Upper lobe of left lung (tissue), 6 donors: ENCODE measurements at regions not wholly inside any gene's neighbourhood (a gene's known extent, or its start where the extent isn't known, plus 50 kb on each side); places are given as distances from the start of the nearest gene placed in this dataset.

Source experiments
- ATAC-seq, 2 donors: fragments of 200-7000 bp; cut with Tn5 transposase; one replicate each; pipeline ENCODE4 v1.9.1; 2022; ENCODE audit warnings: mild to moderate bottlenecking in 2 of 2, moderate library complexity in 2 of 2; ENCODE audit not compliant: low FRiP score in 2 of 2
- DNase-seq, 2 donors: peaks; one replicate each; pipeline ENCODE4 v3.0.0-alpha.2; 2019 to 2020
- H3K27ac ChIP-seq, 4 donors: fragments of 200-600 bp; sonication (generic); one replicate each; pipeline ENCODE4 v1.5.1; 2016 to 2019
- H3K27me3 ChIP-seq, 4 donors: fragments of 200-600 bp; sonication (generic); one replicate each; pipeline ENCODE4 v1.5.1; 2017 to 2019
- H3K36me3 ChIP-seq, 4 donors: fragments of 200-600 bp; sonication (generic); one replicate each; pipeline ENCODE4 v1.5.1; 2016 to 2019
- H3K4me1 ChIP-seq, 4 donors: fragments of 200-600 bp; sonication (generic); one replicate each; pipeline ENCODE4 v1.5.1; 2018 to 2019
- H3K4me3 ChIP-seq, 4 donors: fragments of 200-600 bp; sonication (generic); one replicate each; pipeline ENCODE4 v1.5.1; 2017 to 2019; ENCODE audit warnings: mild to moderate bottlenecking in 2 of 4, moderate library complexity in 1 of 4
- H3K9me3 ChIP-seq, 4 donors: fragments of 200-600 bp; sonication (generic); one replicate each; pipeline ENCODE4 v1.5.1; 2018 to 2019
- EP300 ChIP-seq, 4 donors: sonication (generic); formaldehyde crosslinking; IDR thresholded peaks; one replicate each; pipeline ENCODE4 v1.5.1; 2017; ENCODE audit warnings: antibody characterized with exemption in 4 of 4, control low read depth in 2 of 4
- POLR2A ChIP-seq, 4 donors: fragments of 450-650 bp; IDR thresholded peaks; one replicate each; pipeline ENCODE4 v1.5.1; 2016 to 2017; ENCODE audit warnings: antibody characterized with exemption in 4 of 4, mild to moderate bottlenecking in 2 of 4
- POLR2AphosphoS5 ChIP-seq, 2 donors: sonication (generic); formaldehyde crosslinking; IDR thresholded peaks; one replicate each; pipeline ENCODE4 v1.5.1; 2017; ENCODE audit warnings: antibody characterized with exemption in 2 of 2
- WGBS, 2 donors: methylation state at CpG; one replicate each; pipeline ENCODE4 v1.1.5; 2017 to 2018; 5-methylcytosine and 5-hydroxymethylcytosine counted together
- TF ChIP-seq, protein P1 (sequence below), 6 experiments: fragments of 450-650 bp in 4 of 6; fragments of 200-600 bp in 2 of 6; sonication (generic) in 2 of 6; IDR thresholded peaks; one replicate each; pipeline ENCODE4 v1.5.1; 2016 to 2019; ENCODE audit warnings: antibody characterized with exemption in 6 of 6
- donor health status: DM: no; HTN: no; CAD: no; lungs with moderate emphysema.
- donor health status: DM: no; HTN: yes; CAD: no; lungs with severe emphysema.

DNA sequence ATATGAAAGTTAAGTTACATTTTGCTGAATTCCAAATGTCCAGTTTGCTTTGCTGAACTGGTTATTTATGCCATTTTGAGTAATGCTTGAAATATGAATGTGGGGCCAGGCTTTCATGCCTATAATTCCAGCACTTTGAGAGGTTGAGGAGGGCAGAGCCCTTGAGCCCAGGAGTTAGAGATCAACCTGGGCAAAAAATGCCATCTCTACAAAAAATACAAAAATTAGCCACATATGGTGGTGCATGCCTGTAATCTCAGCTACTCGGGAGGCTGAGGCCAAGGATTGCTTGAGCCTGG is 101.2 kb upstream of the ITGA6 start:
- no peaks in the 10 kb centered on the region for H3K36me3 ChIP-seq
- peaks cover 0 to 16% (median 12%) of the 10 kb centered on the region in 4 donors for H3K4me1 ChIP-seq
- WGBS, 2 donors: 83 to 97% methylated on average over 1 of the region's 1 CpG
- H3K4me3 ChIP-seq: no peak overlapping the region
- H3K27ac ChIP-seq: peak overlapping the region in 1 of 4 donors; percentile 51
- H3K27me3 ChIP-seq: no peaks in the 10 kb centered on the region
- DNase-seq (no peak), ATAC-seq (no peak)
- TF ChIP-seq EP300 (IDR thresholded peaks at IDR 0.05) (no peak), POLR2A (IDR thresholded peaks at IDR 0.05) (no peak), POLR2AphosphoS5 (IDR thresholded peaks at IDR 0.05) (no peak)
- TF ChIP-seq, protein P1, sequence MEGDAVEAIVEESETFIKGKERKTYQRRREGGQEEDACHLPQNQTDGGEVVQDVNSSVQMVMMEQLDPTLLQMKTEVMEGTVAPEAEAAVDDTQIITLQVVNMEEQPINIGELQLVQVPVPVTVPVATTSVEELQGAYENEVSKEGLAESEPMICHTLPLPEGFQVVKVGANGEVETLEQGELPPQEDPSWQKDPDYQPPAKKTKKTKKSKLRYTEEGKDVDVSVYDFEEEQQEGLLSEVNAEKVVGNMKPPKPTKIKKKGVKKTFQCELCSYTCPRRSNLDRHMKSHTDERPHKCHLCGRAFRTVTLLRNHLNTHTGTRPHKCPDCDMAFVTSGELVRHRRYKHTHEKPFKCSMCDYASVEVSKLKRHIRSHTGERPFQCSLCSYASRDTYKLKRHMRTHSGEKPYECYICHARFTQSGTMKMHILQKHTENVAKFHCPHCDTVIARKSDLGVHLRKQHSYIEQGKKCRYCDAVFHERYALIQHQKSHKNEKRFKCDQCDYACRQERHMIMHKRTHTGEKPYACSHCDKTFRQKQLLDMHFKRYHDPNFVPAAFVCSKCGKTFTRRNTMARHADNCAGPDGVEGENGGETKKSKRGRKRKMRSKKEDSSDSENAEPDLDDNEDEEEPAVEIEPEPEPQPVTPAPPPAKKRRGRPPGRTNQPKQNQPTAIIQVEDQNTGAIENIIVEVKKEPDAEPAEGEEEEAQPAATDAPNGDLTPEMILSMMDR (IDR thresholded peaks at IDR 0.05): no peak
- H3K9me3 ChIP-seq: no peaks in the 10 kb centered on the region

DNA sequence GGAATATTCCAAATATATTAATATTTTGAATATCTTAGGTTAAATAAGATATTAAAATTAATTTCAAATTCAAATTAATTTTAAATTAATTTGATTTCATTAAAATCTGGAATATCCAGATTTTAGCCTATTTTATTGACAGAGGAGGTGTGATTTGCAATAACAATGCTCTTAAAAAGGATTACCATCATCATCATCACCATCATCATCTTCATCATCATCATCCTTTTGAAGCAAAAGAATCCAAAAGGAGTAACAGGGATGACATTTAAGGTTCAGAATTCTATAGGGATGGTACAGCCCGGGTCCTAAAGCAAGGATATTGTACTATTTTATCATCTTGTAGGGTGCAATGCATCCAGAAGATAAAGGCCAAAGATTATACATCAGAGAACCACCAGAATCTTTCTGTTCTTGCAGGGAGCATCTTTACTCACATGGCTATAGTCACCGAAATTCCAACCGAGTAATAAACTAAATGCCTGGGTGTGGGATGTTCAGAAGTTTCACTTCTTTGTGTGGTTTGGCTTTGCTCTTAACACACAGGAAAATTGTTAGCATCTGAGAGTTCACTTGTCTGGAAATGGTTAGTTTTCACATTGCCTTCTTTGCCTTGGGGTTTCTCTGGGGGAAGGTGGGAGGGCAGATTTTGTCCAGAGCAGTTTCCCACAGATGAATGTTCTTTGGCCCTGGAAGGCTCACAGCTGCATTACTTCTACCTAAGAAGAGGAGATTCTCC is 99.1 kb upstream of the ITGA6 start:
- DNase-seq: no peak
- no peaks in the 10 kb centered on the region for H3K27me3 ChIP-seq
- H3K36me3 ChIP-seq: no peaks in the 10 kb centered on the region
- no peaks in the 10 kb centered on the region for H3K9me3 ChIP-seq
- H3K4me1 ChIP-seq: peaks cover 0 to 16% (median 14%) of the 10 kb centered on the region in 4 donors
- ATAC-seq: no peak
- WGBS, 2 donors: 86 to 92% methylated on average over 3 of the region's 3 CpGs
- H3K27ac ChIP-seq: no peak overlapping the region
- TF ChIP-seq, protein P1 (IDR thresholded peaks at IDR 0.05): no peak
- TF ChIP-seq POLR2A (IDR thresholded peaks at IDR 0.05) (no peak), POLR2AphosphoS5 (IDR thresholded peaks at IDR 0.05) (no peak), EP300 (IDR thresholded peaks at IDR 0.05) (no peak)
- no peak overlapping the region for H3K4me3 ChIP-seq

DNA sequence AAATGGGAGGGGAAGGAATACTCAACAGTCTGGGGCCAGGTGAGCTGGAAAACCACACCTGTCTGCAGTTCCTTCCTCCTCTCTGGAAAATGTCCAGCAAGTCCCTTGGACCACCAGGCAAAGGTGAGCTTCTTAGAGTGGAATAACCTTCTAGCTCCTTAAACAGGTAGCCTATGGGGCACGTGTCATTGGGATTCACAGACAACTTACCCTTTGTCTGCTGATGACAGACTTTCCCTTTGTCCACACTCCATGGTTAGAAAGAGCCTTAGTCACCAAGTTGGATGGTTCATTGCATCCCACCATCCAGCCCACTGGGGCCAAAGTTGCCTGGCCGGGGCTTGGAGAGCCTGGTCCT is 98.0 kb upstream of the ITGA6 start:
- TF ChIP-seq POLR2A (IDR thresholded peaks at IDR 0.05) (no peak), POLR2AphosphoS5 (IDR thresholded peaks at IDR 0.05) (no peak), EP300 (IDR thresholded peaks at IDR 0.05) (no peak)
- TF ChIP-seq, protein P1 (IDR thresholded peaks at IDR 0.05): no peak

DNA sequence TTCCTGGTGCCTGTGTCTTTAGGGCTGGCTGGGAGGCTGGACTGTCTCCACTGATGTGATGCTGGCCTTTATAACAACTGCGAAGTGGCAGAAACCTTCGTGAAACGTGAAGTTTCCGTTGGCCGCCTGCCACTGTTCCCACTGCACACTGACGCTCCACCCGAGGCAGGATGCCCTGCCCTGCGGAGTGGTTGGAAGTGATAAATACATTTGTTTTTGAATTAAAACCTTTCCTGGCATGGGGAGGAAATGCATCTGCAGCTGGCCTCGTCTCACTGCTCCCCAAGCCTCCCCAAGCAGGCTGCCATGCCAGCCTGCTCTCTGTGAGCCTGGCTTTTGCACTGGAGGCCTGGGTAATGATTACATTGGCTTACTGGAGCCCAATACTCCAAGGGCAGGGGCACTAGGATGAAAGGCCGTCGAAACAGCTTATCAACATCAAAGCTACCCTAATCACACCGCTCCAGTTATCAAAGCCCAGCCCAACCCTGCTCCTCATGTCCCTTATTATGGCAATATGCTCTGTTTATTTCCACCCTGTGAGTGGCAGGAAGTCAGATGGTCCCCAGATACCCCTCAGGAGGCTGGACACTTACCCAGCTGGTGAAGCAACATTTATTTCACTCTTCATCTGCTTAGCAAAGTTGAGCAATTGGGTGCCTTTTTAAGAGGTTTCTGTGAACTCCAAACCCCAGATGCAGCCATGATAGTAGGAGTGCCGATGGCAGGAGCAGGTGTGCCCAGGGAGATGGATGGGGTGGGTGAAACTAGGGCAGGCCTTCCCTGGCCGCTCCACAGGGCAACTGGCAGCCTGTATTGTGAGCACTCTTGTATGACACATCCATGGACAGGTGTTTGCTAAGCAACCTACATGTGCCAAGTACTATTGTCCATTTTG is 97.4 kb upstream of the ITGA6 start:
- Histone ChIP-seq H3K9me3 (no peaks in the 10 kb centered on the region), H3K36me3 (no peaks in the 10 kb centered on the region), H3K27me3 (no peaks in the 10 kb centered on the region), H3K4me1 (peaks cover 0 to 17% (median 16%) of the 10 kb centered on the region in 4 donors), H3K4me3 (no peak overlapping the region), H3K27ac (peak overlapping the region; percentile 49 to 63 (median 56))
- TF ChIP-seq EP300 (IDR thresholded peaks at IDR 0.05): peak in 2 of 4 donors; percentile 24 to 83
- TF ChIP-seq POLR2AphosphoS5 (IDR thresholded peaks at IDR 0.05): peak; percentile 73 to 77
- TF ChIP-seq POLR2A (IDR thresholded peaks at IDR 0.05): no peak
- TF ChIP-seq, protein P1 (IDR thresholded peaks at IDR 0.05): no peak
- DNase-seq (peak; percentile 34 to 45), ATAC-seq (peak in 1 of 2 donors; percentile 35)
- 30 to 40% methylated on average over 8 to 14 of the region's 14 CpGs for WGBS, 2 donors

More for the DNA sequence above, 98.0 kb upstream of the ITGA6 start:
- Histone ChIP-seq H3K27me3 (no peaks in the 10 kb centered on the region), H3K4me1 (peaks cover 0 to 17% (median 16%) of the 10 kb centered on the region in 4 donors), H3K36me3 (no peaks in the 10 kb centered on the region), H3K9me3 (no peaks in the 10 kb centered on the region), H3K4me3 (no peak overlapping the region), H3K27ac (peak overlapping the region; percentile 49 to 63 (median 56))
- no peak for ATAC-seq
- DNase-seq: no peak
- 56 to 90% methylated on average over 1 to 2 of the region's 2 CpGs for WGBS, 2 donors
